Adrenal gland (tissue), 9 donors: ENCODE measurements at regions not wholly inside any gene's neighbourhood (a gene's known extent, or its start where the extent isn't known, plus 50 kb on each side); places are given as distances from the start of the nearest gene placed in this dataset.

Experiments used
- DNase-seq, 7 donors: peaks; one replicate each; pipeline ENCODE4 v3.0.0-alpha.2; 2019 to 2020
- H3K27ac ChIP-seq, 5 donors: fragments of 200-600 bp; sonication (generic) in 4 of 5; 1 replicate in 3 of 5; 2 replicates in 2 of 5; pipeline versions ENCODE4 v1.5.1 to v1.8.0; 2016 to 2020; ENCODE audit warnings: mild to moderate bottlenecking in 1 of 5
- H3K27me3 ChIP-seq: fragments of 200-600 bp; 2 replicates; pipeline ENCODE4 v1.8.0; 2021
- H3K36me3 ChIP-seq, 2 donors: fragments of 200-600 bp; replicated peaks in 1 of 2; 1 replicate in 1 of 2; 2 replicates in 1 of 2; pipeline versions ENCODE4 v1.5.1 to v1.8.0; 2018 to 2022
- H3K4me1 ChIP-seq, 2 donors: fragments of 200-600 bp; replicated peaks in 1 of 2; 1 replicate in 1 of 2; 2 replicates in 1 of 2; pipeline versions ENCODE4 v1.5.1 to v1.8.0; 2018 to 2021
- H3K4me3 ChIP-seq, 4 donors: fragments of 200-600 bp; sonication (generic) in 3 of 4; one replicate each; pipeline ENCODE4 v1.5.1; 2016 to 2018
- H3K9me3 ChIP-seq, 3 donors: fragments of 200-600 bp; sonication (generic) in 1 of 3; replicated peaks in 1 of 3; 1 replicate in 2 of 3; 2 replicates in 1 of 3; pipeline versions ENCODE4 v1.5.1 to v1.8.0; 2016 to 2021
- CTCF ChIP-seq, 6 experiments: fragments of 450-650 bp in 4 of 6; fragments of 200-600 bp in 2 of 6; sonication (generic) in 1 of 6; IDR thresholded peaks; 1 replicate in 5 of 6; 2 replicates in 1 of 6; pipeline versions ENCODE4 v1.5.1 to v1.8.0; 2016 to 2021; ENCODE audit warnings: antibody characterized with exemption in 6 of 6, mild to moderate bottlenecking in 2 of 6, moderate library complexity in 1 of 6
- POLR2A ChIP-seq, 2 donors: fragments of 450-650 bp; IDR thresholded peaks; one replicate each; pipeline ENCODE4 v1.6.1; 2017; ENCODE audit warnings: antibody characterized with exemption in 2 of 2, mild to moderate bottlenecking in 2 of 2, moderate library complexity in 1 of 2
- WGBS, 4 donors: extraction: QIAGEN DNeasy Blood & Tissue Kit in 2 of 4; methylation state at CpG; one replicate each; pipeline versions ENCODE4 v1.1.5 to v1.1.7; 2013 to 2017; 5-methylcytosine and 5-hydroxymethylcytosine counted together
- intact Hi-C, 2 donors: fragments of 100-400 bp; cut with DNase I; formaldehyde crosslinking; loops; one replicate each; pipeline versions ENCODE4 v1.14.1 to v1.15.0; 2022 to 2023
- donor health status: healthy with polysubstance abuse.
- donor health status: Bipolar disorder and iron deficiency.
- donor health status: DM: yes; HTN: yes; CAD: no.
- donor health status: DM: no; HTN: no; CAD: no.
- donor health status: DM: no; HTN: no; CAD: no.

DNA sequence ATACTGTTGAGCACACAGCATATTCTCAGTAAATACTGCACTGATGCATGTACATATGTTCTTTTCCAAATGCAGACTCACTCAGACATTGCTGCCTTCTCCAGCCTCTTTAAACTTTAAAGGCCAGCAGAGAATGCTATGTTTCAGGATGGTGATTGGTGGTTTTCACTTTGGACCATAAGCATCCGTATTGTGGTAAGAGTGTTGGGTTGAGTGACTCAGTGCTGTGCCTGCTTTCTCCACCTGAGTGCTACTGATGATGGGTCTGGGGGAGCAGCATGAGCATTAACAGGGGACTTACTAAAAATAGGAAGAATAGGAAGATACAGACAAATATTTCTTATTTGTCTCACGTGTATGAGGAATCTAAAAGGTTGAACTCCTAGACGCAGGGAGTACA lies 56.3 kb upstream of the ZNF92 start:
- 81 to 86% (median 84%) methylated on average over 3 of the region's 3 CpGs for WGBS, 4 donors

DNA sequence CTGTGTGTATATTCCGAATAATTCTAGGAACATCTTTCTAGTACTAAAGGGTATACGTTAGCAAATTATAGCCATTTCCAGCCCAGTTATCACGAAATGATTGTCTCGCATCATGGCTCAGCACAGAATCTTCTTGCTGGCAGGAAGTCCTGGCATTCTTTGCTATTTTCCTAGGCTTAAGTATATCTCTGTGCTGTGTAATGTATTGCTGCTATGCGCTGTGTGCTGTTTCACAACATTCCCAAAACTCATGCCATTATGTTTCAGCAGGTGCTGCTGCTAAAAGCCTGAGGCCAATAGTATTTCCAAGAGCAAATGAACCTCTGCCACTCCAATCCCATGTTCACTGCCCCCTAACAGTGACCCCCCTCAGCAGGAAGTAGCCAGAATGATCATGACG lies 62.9 kb upstream of the ZNF92 start:
- Histone ChIP-seq H3K9me3 (no peaks in the 10 kb centered on the region), H3K36me3 (no peaks in the 10 kb centered on the region), H3K4me1 (no peaks in the 10 kb centered on the region), H3K27me3 (no peaks in the 10 kb centered on the region), H3K27ac (no peak overlapping the region), H3K4me3 (no peak overlapping the region)
- no peak for TF ChIP-seq CTCF (IDR thresholded peaks at IDR 0.05)
- no peak for TF ChIP-seq POLR2A (IDR thresholded peaks at IDR 0.05)
- intact Hi-C loops: loop anchor here in 1 of 2 donors (5.0 kb wide), 1 partner anchor 363 kb away; no protein-coding TSS in a partner anchor
- WGBS, 4 donors: 74 to 81% (median 79%) methylated on average over 6 of the region's 6 CpGs
- DNase-seq: no peak

More for the DNA sequence above, 56.3 kb upstream of the ZNF92 start:
- H3K36me3 ChIP-seq: no peaks in the 10 kb centered on the region
- intact Hi-C loops: no loop called here
- H3K4me3 ChIP-seq: no peak overlapping the region
- no peak for DNase-seq
- TF ChIP-seq POLR2A (IDR thresholded peaks at IDR 0.05) (no peak), CTCF (IDR thresholded peaks at IDR 0.05) (no peak)
- no peak overlapping the region for H3K27ac ChIP-seq
- H3K27me3 ChIP-seq: no peaks in the 10 kb centered on the region
- H3K4me1 ChIP-seq: no peaks in the 10 kb centered on the region
- no peaks in the 10 kb centered on the region for H3K9me3 ChIP-seq

- Histone ChIP-seq H3K36me3 (no peaks in the 10 kb centered on the region), H3K27me3 (no peaks in the 10 kb centered on the region), H3K4me1 (no peaks in the 10 kb centered on the region), H3K9me3 (no peaks in the 10 kb centered on the region), H3K27ac (no peak overlapping the region), H3K4me3 (no peak overlapping the region)
- intact Hi-C loops: loop anchor here (5.0 kb wide), 3 partner anchors 86 to 356 kb away; no protein-coding TSS in a partner anchor
- no peak for DNase-seq
- TF ChIP-seq POLR2A (IDR thresholded peaks at IDR 0.05) (no peak), CTCF (IDR thresholded peaks at IDR 0.05) (no peak)
- WGBS, 4 donors: 58 to 71% (median 62%) methylated on average over 2 of the region's 2 CpGs
Measured at GRCh38 chr7:65308300-65308678, 65.4 kb upstream of the ZNF92 start.

DNA sequence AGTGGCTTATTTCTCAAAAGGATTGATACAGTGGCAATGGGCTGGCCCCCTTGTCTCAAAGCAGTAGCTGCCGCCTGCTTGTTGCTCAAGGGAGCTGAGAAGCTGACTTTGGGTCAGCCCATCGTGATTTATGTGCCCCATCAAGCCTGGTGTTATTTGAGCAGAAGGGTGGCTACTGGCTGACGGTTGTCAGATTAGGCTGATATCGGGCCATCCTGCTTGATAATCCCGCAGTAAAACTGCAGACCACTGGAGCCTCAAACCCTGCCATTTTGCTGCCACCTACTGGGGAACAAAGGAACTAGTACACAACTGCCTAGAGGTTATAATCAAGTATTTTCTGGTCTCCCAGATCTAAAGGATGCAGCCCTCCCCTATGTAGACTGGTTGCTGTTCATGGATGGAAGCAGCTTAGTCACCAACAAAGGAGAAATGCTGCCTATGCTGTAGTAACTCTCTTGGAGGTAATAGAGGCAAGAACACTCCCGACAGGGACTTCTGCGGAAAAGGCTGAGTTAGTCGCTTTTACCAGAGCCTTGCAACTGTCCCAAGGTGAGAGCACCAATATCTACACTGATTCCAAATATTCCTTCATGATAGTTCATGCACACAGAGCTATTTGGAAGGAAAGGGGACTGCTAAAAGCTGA lies 65.9 kb upstream of the ZNF92 start:
- H3K4me1 ChIP-seq: no peaks in the 10 kb centered on the region
- no peaks in the 10 kb centered on the region for H3K9me3 ChIP-seq
- peak; percentile 45 to 70 (median 49) for DNase-seq
- no peaks in the 10 kb centered on the region for H3K27me3 ChIP-seq
- H3K4me3 ChIP-seq: no peak overlapping the region
- no peaks in the 10 kb centered on the region for H3K36me3 ChIP-seq
- TF ChIP-seq CTCF (IDR thresholded peaks at IDR 0.05): peak; percentile 69 to 87 (median 79)
- no peak for TF ChIP-seq POLR2A (IDR thresholded peaks at IDR 0.05)
- 41 to 59% (median 42%) methylated on average over 5 to 8 of the region's 8 CpGs for WGBS, 4 donors
- no peak overlapping the region for H3K27ac ChIP-seq
- intact Hi-C loops: loop anchor here (5.0 kb wide), 3 partner anchors 85 to 355 kb away; no protein-coding TSS in a partner anchor
